HCT116 (cell line): ENCODE measurements at regions not wholly inside any gene's neighbourhood (a gene's known extent, or its start where the extent isn't known, plus 50 kb on each side); places are given as distances from the start of the nearest gene placed in this dataset.

Source experiments
- ATAC-seq: fragments of 200-7000 bp; cut with Tn5 transposase; 2 replicates; pipeline ENCODE4 v1.9.1; 2020; ENCODE audit warnings: mild to moderate bottlenecking, moderate library complexity
- BruUV-seq: library from RNA; stranded (reverse); fragments of 400-500 nt; replicated peaks from 2 replicates; lab custom pipeline; 2021; lab: Mats Ljungman, UMichigan
- CTCF ChIA-PET: fragments of 300-600 bp; sonication (Branson Sonifier 250); formaldehyde crosslinking; loops from one replicate; lab custom pipeline; 2021; ENCODE audit warnings: antibody characterized with exemption; lab: Charles Lee
- POLR2A ChIA-PET: fragments of 300-600, 350-600 bp; sonication (Branson Sonifier 250); formaldehyde crosslinking; loops from one replicate; lab custom pipeline; 2021; ENCODE audit warnings: antibody characterized with exemption; lab: Charles Lee
- RAD21 ChIA-PET, 2 experiments: fragments of 300-600 bp; sonication (Branson Sonifier 250); formaldehyde crosslinking; loops; one replicate each; lab custom pipeline; 2023; ENCODE audit warnings: low total read pairs in 2 of 2; ENCODE audit not compliant: uncharacterized antibody in 2 of 2, unreplicated experiment in 2 of 2, low non-redundant PET in 1 of 2; lab: Charles Lee
- DNase-seq: peaks from one replicate; pipeline ENCODE4 v3.0.0-alpha.2; 2010; ENCODE audit warnings: low read depth, low spot score
- H2AFZ ChIP-seq: fragments of 200-600 bp; shearing (Covaris generic), sonication (generic); 2 replicates; pipeline ENCODE4 v1.6.1; 2017; ENCODE audit warnings: low read depth, mixed run types, mixed read lengths, antibody characterized with exemption, low read length; ENCODE audit not compliant: poor library complexity, severe bottlenecking
- H3K27ac ChIP-seq: 2 replicates; pipeline ENCODE4 v1.5.1; 2012; ENCODE audit warnings: low read depth, low read length
- H3K27me3 ChIP-seq: fragments of 200-600 bp; sonication (generic); 2 replicates; pipeline ENCODE4 v1.6.1; 2016; ENCODE audit warnings: mixed run types, low read length, mixed read lengths; ENCODE audit not compliant: insufficient read depth
- H3K36me3 ChIP-seq, 2 experiments: fragments of 200-500 bp in 1 of 2; fragments of 200-600 bp in 1 of 2; sonication (Bioruptor generic) in 1 of 2; sonication (generic) in 1 of 2; 2 replicates each; pipeline versions ENCODE4 v1.5.1 to v1.6.1; 2014 to 2016; ENCODE audit warnings: low read length in 2 of 2, inconsistent platforms in 1 of 2, mixed read lengths in 1 of 2, mixed run types in 1 of 2; ENCODE audit not compliant: insufficient read depth in 2 of 2, control insufficient read depth in 1 of 2
- H3K4me1 ChIP-seq, 2 experiments: fragments of 200-600 bp in 1 of 2; sonication (generic) in 1 of 2; 2 replicates each; pipeline versions ENCODE4 v1.5.1 to v1.6.1; 2012 to 2017; ENCODE audit warnings: low read length in 2 of 2, inconsistent platforms in 1 of 2, mild to moderate bottlenecking in 1 of 2, mixed read lengths in 1 of 2, mixed run types in 1 of 2, moderate library complexity in 1 of 2; ENCODE audit not compliant: insufficient read depth in 2 of 2, control insufficient read depth in 1 of 2
- H3K4me2 ChIP-seq: fragments of 200-600 bp; sonication (generic); 2 replicates; pipeline ENCODE4 v1.6.1; 2017; ENCODE audit warnings: mixed run types, low read length, mixed read lengths
- H3K4me3 ChIP-seq, 2 experiments: fragments of 200-600 bp in 1 of 2; sonication (generic) in 1 of 2; replicated peaks in 1 of 2; 2 replicates each; pipeline ENCODE4 v1.5.1; 2011 to 2016; ENCODE audit warnings: low read length in 2 of 2, control low read depth in 1 of 2, low read depth in 1 of 2, mild to moderate bottlenecking in 1 of 2, mixed read lengths in 1 of 2, mixed run types in 1 of 2
- H3K79me2 ChIP-seq: fragments of 200-600 bp; sonication (generic); 2 replicates; pipeline ENCODE4 v1.6.1; 2017; ENCODE audit warnings: mild to moderate bottlenecking, mixed run types, low read length, moderate library complexity, mixed read lengths; ENCODE audit not compliant: insufficient read depth
- H3K9ac ChIP-seq: fragments of 200-600 bp; sonication (generic); 2 replicates; pipeline ENCODE4 v1.6.1; 2016; ENCODE audit warnings: low read length, mixed read lengths
- H3K9me2 ChIP-seq: fragments of 200-600 bp; sonication (generic), shearing (Covaris generic); 2 replicates; pipeline ENCODE4 v1.6.1; 2017; ENCODE audit warnings: mixed run types, mild to moderate bottlenecking, moderate library complexity; ENCODE audit not compliant: insufficient read depth
- H3K9me3 ChIP-seq, 2 experiments: fragments of 200-500 bp in 1 of 2; fragments of 200-600 bp in 1 of 2; sonication (Bioruptor generic) in 1 of 2; sonication (generic) in 1 of 2; 2 replicates each; pipeline ENCODE4 v1.6.1; 2014 to 2017; ENCODE audit warnings: low read length in 2 of 2, mixed read lengths in 2 of 2, inconsistent platforms in 1 of 2, low read depth in 1 of 2, mild to moderate bottlenecking in 1 of 2, mixed run types in 1 of 2, moderate library complexity in 1 of 2; ENCODE audit not compliant: control insufficient read depth in 1 of 2, insufficient read depth in 1 of 2
- H4K20me1 ChIP-seq: fragments of 200-600 bp; sonication (generic), shearing (Covaris generic); 2 replicates; pipeline ENCODE4 v1.6.1; 2017; ENCODE audit warnings: mixed run types, mild to moderate bottlenecking, moderate library complexity; ENCODE audit not compliant: insufficient read depth
- CBX3 ChIP-seq: IDR thresholded peaks from 2 replicates; pipeline ENCODE4 v1.6.1; 2012; ENCODE audit warnings: low read depth
- CEBPB ChIP-seq: IDR thresholded peaks from 2 replicates; pipeline ENCODE4 v1.6.1; 2012; ENCODE audit warnings: low read depth
- EGR1 ChIP-seq: IDR thresholded peaks from 2 replicates; pipeline ENCODE4 v1.6.1; 2012; ENCODE audit warnings: low read depth
- ELF1 ChIP-seq: IDR thresholded peaks from 2 replicates; pipeline ENCODE4 v1.6.1; 2012; ENCODE audit warnings: low read depth, borderline replicate concordance
- EZH2phosphoT487 ChIP-seq: fragments of 200-600 bp; IDR thresholded peaks from 2 replicates; pipeline ENCODE4 v1.6.1; 2018; ENCODE audit warnings: antibody characterized with exemption, borderline replicate concordance
- FOSL1 ChIP-seq: IDR thresholded peaks from 2 replicates; pipeline ENCODE4 v1.6.1; 2012; ENCODE audit warnings: low read depth
- JUND ChIP-seq: IDR thresholded peaks from 2 replicates; pipeline ENCODE4 v1.6.1; 2012
- POLR2A ChIP-seq: IDR thresholded peaks from 2 replicates; pipeline ENCODE4 v1.7.0; 2011; ENCODE audit warnings: borderline replicate concordance; ENCODE audit not compliant: insufficient read depth, insufficient read length; ENCODE audit errors: extremely low read depth
- POLR2AphosphoS5 ChIP-seq: IDR thresholded peaks from 2 replicates; pipeline ENCODE4 v1.6.1; 2011; ENCODE audit warnings: mild to moderate bottlenecking, low read depth, low read length, moderate library complexity
- RAD21 ChIP-seq: IDR thresholded peaks from 2 replicates; pipeline ENCODE4 v1.6.1; 2012; ENCODE audit warnings: low read depth, mild to moderate bottlenecking
- SIN3A ChIP-seq: IDR thresholded peaks from 2 replicates; pipeline ENCODE4 v1.6.1; 2012; ENCODE audit warnings: low read depth
- SP1 ChIP-seq: IDR thresholded peaks from 2 replicates; pipeline ENCODE4 v1.6.1; 2012; ENCODE audit warnings: low read depth
- SRF ChIP-seq: IDR thresholded peaks from 2 replicates; pipeline ENCODE4 v1.6.1; 2012; ENCODE audit warnings: low read depth
- YY1 ChIP-seq: IDR thresholded peaks from 2 replicates; pipeline ENCODE4 v1.6.1; 2011; ENCODE audit warnings: low read length, low read depth, moderate library complexity, mild to moderate bottlenecking; ENCODE audit not compliant: insufficient replicate concordance; ENCODE audit errors: extremely low read depth
- ZFX ChIP-seq: fragments of 450-650 bp; IDR thresholded peaks from 2 replicates; pipeline ENCODE4 v1.6.1; 2017
- intact Hi-C: fragments of 100-400 bp; cut with micrococcal nuclease; formaldehyde crosslinking; loops from 2 replicates; pipeline ENCODE4 v1.10.0; 2022
- TF ChIP-seq, protein P1 (sequence below), 3 experiments: fragments of 200-600 bp in 1 of 3; sonication (generic) in 1 of 3; IDR thresholded peaks in 2 of 3; conservative IDR thresholded peaks in 1 of 3; 2 replicates each; pipeline ENCODE4 v1.5.1; 2012 to 2017; ENCODE audit warnings: low read depth in 2 of 3, low read length in 2 of 3, antibody characterized with exemption in 1 of 3, borderline replicate concordance in 1 of 3, control low read depth in 1 of 3, mild to moderate bottlenecking in 1 of 3, mixed read lengths in 1 of 3, mixed run types in 1 of 3, moderate library complexity in 1 of 3; ENCODE audit not compliant: insufficient read depth in 1 of 3
- TF ChIP-seq, protein P2 (sequence below): IDR thresholded peaks from 2 replicates; pipeline ENCODE4 v1.6.1; 2011; ENCODE audit warnings: mild to moderate bottlenecking, low read length, moderate library complexity; ENCODE audit not compliant: insufficient replicate concordance; ENCODE audit errors: extremely low read depth
- TF ChIP-seq, protein P3 (sequence below): IDR thresholded peaks from 2 replicates; pipeline ENCODE4 v1.6.1; 2012; ENCODE audit warnings: low read depth
- TF ChIP-seq, protein P4 (sequence below): IDR thresholded peaks from 2 replicates; pipeline ENCODE4 v1.6.1; 2012

DNA sequence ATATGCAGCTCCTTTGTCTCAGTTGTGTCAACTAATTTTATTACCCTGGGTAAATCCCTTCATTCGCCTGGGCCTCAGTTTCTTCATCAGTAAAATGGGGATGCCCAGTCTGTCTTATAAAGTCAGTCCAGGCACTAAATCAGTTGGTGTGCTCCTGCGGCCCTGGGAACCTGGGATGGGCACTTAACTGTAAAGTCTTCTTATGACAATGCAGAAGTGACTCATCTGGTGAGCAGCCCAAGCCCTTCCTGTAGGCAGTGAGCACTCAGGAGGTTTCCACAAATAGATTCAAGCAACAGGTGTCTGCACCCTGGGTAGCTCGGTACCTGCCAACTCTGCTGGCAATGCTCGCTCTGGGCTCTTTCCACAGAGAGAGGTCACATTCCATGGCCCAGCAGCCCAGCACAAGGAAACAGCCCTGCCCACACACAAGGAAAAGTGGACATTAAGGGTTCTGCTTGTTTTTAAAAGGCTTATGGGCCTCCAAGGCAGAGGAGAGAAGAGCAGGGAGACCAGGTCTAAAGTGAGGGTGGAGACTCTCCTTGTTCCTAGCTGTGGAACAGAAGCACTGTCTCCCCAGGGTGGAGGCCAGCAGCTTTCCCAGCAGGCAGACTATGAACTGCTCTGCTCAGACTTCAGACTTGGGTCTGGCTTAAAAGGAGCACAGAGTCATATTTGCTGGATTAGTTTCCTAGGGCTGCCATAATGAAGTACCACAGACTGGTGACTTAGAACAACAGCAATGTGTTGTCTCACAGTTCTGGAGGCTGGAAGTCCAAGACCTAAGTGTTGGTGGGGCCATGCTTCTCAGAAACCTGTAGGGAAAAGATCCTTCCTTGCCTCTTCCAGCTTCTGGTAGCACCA lies 89.7 kb upstream of the ADRA1B start:
- peak overlapping the region; percentile 54 for H3K27ac ChIP-seq
- H3K36me3 ChIP-seq = no peaks in the 10 kb centered on the region
- ChIA-PET POLR2A (no interaction called here), CTCF (no interaction called here), RAD21 (interaction anchor here in 1 of 2 experiments (1.0 kb wide), 1 partner anchor 88 kb away, joined by 3 read pairs; no protein-coding TSS in a partner anchor)
- ATAC-seq (peak; percentile 94), DNase-seq (peak; percentile 81)
- H3K9ac ChIP-seq = peak overlapping the region; percentile 8; the same call in 1 of the 2 replicates
- H3K9me3 ChIP-seq = no peaks in the 10 kb centered on the region
- no peaks in the 10 kb centered on the region for H4K20me1 ChIP-seq
- peak overlapping the region; percentile 27 for H2AFZ ChIP-seq
- no TSS peak for BruUV-seq
- intact Hi-C loops = loop anchor here (10.0 kb wide), 1 partner anchor 382 kb away; no protein-coding TSS in a partner anchor
- H3K4me3 ChIP-seq = peak overlapping the region in 1 of 2 experiments; percentile 29; a peak in 2 of 4 replicates
- no peaks in the 10 kb centered on the region for H3K79me2 ChIP-seq
- H3K4me2 ChIP-seq = peak overlapping the region; percentile 76
- peaks cover 25 to 35% of the 10 kb centered on the region in 2 experiments for H3K4me1 ChIP-seq
- H3K9me2 ChIP-seq = no peaks in the 10 kb centered on the region
- H3K27me3 ChIP-seq = no peaks in the 10 kb centered on the region
- TF ChIP-seq POLR2AphosphoS5 (peak; percentile 41; the same call in 1 of the 2 replicates), JUND (peak; percentile 78), SIN3A (peak; percentile 84), EGR1 (no peak), SRF (peak; percentile 29; the same call in 1 of the 2 replicates), RAD21 (peak; percentile 40; the same call in 1 of the 2 replicates), EZH2phosphoT487 (no peak), ELF1 (no peak), YY1 (peak; percentile 51), CBX3 (peak; percentile 94), ZFX (no peak), SP1 (peak; percentile 90), FOSL1 (peak; percentile 79), CEBPB (peak; percentile 50; the same call in 1 of the 2 replicates), POLR2A (no peak)
- TF ChIP-seq, protein P1, sequence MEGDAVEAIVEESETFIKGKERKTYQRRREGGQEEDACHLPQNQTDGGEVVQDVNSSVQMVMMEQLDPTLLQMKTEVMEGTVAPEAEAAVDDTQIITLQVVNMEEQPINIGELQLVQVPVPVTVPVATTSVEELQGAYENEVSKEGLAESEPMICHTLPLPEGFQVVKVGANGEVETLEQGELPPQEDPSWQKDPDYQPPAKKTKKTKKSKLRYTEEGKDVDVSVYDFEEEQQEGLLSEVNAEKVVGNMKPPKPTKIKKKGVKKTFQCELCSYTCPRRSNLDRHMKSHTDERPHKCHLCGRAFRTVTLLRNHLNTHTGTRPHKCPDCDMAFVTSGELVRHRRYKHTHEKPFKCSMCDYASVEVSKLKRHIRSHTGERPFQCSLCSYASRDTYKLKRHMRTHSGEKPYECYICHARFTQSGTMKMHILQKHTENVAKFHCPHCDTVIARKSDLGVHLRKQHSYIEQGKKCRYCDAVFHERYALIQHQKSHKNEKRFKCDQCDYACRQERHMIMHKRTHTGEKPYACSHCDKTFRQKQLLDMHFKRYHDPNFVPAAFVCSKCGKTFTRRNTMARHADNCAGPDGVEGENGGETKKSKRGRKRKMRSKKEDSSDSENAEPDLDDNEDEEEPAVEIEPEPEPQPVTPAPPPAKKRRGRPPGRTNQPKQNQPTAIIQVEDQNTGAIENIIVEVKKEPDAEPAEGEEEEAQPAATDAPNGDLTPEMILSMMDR (IDR thresholded peaks at IDR 0.05 in 2 of 3, conservative IDR thresholded peaks at IDR 0.05 in 1 of 3; ENCODE audit: borderline replicate concordance in 1 of 3, insufficient read depth in 1 of 3, low read depth in 2 of 3, low read length in 2 of 3) = no peak
- TF ChIP-seq, protein P2, sequence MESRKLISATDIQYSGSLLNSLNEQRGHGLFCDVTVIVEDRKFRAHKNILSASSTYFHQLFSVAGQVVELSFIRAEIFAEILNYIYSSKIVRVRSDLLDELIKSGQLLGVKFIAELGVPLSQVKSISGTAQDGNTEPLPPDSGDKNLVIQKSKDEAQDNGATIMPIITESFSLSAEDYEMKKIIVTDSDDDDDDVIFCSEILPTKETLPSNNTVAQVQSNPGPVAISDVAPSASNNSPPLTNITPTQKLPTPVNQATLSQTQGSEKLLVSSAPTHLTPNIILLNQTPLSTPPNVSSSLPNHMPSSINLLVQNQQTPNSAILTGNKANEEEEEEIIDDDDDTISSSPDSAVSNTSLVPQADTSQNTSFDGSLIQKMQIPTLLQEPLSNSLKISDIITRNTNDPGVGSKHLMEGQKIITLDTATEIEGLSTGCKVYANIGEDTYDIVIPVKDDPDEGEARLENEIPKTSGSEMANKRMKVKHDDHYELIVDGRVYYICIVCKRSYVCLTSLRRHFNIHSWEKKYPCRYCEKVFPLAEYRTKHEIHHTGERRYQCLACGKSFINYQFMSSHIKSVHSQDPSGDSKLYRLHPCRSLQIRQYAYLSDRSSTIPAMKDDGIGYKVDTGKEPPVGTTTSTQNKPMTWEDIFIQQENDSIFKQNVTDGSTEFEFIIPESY = no peak
- TF ChIP-seq, protein P3, sequence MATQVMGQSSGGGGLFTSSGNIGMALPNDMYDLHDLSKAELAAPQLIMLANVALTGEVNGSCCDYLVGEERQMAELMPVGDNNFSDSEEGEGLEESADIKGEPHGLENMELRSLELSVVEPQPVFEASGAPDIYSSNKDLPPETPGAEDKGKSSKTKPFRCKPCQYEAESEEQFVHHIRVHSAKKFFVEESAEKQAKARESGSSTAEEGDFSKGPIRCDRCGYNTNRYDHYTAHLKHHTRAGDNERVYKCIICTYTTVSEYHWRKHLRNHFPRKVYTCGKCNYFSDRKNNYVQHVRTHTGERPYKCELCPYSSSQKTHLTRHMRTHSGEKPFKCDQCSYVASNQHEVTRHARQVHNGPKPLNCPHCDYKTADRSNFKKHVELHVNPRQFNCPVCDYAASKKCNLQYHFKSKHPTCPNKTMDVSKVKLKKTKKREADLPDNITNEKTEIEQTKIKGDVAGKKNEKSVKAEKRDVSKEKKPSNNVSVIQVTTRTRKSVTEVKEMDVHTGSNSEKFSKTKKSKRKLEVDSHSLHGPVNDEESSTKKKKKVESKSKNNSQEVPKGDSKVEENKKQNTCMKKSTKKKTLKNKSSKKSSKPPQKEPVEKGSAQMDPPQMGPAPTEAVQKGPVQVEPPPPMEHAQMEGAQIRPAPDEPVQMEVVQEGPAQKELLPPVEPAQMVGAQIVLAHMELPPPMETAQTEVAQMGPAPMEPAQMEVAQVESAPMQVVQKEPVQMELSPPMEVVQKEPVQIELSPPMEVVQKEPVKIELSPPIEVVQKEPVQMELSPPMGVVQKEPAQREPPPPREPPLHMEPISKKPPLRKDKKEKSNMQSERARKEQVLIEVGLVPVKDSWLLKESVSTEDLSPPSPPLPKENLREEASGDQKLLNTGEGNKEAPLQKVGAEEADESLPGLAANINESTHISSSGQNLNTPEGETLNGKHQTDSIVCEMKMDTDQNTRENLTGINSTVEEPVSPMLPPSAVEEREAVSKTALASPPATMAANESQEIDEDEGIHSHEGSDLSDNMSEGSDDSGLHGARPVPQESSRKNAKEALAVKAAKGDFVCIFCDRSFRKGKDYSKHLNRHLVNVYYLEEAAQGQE = no peak
- TF ChIP-seq, protein P4, sequence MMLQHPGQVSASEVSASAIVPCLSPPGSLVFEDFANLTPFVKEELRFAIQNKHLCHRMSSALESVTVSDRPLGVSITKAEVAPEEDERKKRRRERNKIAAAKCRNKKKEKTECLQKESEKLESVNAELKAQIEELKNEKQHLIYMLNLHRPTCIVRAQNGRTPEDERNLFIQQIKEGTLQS = no peak
